GM18873 (cell line): ENCODE measurements at regions not wholly inside any gene's neighbourhood (a gene's known extent, or its start where the extent isn't known, plus 50 kb on each side); places are given as distances from the start of the nearest gene placed in this dataset.
"Not testable (repeated sequence)": the region's sequence is repeated elsewhere in the genome, so short reads cannot be mapped to it uniquely, and the experiment has no call there.

Experiments
- ATAC-seq: cut with Tn5 transposase; IDR thresholded peaks from one replicate; pipeline ENCODE4 v1.9.1; 2021; ENCODE audit warnings: mild to moderate bottlenecking, moderate library complexity, moderate number of reproducible peaks; ENCODE audit not compliant: unreplicated experiment, low FRiP score

DNA sequence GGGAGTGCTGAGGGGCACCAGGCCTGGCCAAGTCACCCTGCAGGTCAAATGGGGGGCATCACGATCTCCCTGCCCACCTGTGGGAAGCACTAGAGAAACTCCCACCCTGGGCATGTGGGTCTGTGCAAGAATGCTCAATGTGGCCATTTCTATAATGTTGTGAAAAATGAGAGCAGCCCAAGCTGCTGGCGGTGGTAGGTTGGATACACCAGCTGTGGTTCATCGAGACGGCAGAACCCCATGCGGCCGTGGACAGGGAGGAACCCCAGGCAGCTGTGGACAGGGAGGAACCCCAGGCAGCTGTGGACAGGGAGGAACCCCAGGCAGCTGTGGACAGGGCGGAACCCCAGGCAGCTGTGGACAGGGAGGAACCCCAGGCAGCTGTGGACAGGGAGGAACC lies 129.1 kb downstream of the BRD1 start:
- ATAC-seq, result not testable (repeated sequence)

DNA sequence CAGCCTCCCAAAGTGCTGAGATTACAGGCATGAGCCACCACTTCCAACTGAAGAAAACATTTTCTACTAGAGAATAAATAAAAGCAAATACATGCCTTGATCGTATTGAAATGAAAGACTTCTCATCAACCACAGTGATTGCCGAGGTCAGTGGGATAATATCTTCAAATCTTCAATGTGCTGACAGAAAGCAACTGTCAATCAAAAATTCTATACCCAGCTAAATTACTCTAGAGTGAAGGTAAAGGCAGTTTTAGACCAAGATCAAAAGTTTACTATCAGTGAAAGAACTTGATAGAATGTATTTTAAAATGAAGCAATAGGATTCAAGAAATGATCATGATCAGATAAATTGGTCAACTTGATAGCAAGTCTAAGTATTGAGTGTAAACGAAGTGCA lies 130.6 kb downstream of the BRD1 start:
- ATAC-seq, result no peak

DNA sequence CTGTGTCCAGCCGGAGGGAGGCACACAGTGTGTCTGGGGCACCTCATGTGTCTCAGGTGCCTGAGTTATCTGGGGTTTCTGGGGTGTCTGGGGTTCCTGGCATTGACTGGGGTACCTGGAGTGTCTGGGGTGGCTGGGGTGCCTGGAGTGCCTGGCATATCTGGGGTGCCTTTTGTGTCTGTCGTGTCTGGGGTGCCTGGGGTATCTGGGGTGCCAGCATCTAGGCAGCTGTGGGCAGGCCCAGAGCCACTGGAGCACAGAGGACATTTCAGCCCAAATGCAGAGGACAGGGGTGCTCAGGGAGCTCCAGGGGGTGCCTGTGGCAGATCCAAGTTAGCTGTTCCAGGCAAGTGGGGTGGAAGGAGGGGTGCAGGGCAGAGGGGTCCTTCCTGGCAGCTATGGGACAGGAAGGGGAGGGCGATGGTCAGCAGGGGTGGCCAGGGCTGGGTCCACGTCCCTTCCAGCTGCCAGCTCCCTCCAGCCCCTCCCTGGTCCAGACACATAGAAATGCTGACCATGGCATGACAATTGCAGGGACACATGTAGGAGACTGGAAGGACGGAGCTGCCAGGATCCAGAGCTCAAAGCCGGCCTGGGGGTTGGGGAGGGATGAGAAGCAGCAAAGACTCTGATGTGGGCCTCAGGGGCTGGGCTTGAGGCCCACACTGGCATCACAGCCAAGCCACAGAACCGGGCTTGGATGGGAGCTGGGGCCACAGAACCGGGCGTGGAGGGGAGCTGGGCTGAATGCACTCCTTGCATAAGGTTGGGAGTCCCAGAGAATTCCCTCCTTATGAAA lies 133.0 kb downstream of the BRD1 start:
- ATAC-seq, result no peak

DNA sequence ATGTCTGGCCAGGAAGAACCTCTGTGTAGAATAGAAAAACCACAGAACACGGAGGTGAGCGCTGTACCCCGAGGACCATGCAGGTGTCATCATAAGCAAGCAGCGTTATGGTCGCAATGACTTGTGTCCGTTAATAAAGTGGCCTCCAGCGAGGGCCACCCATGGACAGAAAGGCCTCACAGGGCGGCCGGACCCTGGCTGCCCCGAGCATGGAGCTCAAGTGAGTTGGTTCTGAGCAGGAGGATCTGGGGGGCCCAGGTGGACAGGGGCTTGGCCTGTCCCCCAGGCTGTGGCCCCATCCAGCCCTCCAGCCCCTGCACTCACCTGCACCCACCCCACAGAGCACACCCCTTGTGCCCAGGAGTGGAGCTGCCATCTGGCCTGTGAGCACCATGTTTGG lies 133.8 kb downstream of the BRD1 start:
- no peak for ATAC-seq

DNA sequence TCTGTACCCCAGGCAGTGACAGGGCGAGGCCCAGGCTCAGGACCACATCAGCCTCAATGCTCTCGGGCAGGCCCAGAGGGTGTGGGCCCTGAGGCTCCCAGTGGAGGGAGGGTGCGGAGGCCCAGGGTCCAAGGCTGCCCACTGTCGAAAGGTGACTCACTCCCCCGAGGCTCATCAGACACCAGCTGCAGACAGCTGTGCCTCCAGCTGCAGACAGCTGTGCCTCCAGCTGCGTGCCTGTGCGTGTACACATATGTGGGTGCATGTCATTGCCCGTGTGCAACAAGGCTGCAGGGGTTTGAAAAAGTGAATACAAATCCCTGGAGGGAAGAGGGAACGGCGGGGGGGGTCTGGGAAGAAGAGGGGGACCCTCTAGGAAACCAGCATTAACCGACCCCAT lies 134.3 kb downstream of the BRD1 start:
- no peak for ATAC-seq

DNA sequence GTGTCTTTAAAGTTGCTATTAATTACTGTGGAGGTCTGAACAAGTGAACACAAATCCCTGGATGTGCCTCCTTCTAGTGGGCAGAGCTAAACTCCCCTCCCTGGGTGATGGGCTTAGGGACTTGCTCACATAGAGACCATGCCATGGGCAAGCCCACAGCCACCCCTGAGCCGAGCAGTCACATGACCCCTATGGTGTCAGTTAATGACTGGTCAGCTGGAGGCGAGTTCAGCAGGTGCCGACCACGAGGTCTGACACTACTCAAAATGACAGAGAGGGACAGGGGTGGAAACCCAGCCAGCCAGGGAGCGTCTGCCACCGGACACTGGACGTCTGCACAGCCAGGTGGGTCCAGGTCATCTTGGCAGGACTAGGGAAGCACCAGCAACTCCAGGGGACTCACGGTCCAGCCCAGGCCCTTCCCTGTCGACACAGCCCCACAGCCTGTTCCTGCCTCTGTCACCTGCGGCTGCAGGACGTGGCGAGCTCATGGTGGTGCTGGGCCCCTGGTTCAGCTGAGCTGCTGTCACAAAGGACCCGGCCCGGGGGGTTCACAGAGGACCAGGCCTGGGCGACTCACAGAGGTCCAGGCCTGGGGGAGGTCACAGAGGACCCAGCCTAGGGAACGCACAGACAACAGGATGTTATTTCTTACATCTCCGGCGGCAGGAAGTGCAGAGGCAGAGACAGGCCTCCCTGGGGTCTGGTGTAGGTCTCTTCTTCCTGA lies 135.0 kb downstream of the BRD1 start:
- ATAC-seq, result no peak

DNA sequence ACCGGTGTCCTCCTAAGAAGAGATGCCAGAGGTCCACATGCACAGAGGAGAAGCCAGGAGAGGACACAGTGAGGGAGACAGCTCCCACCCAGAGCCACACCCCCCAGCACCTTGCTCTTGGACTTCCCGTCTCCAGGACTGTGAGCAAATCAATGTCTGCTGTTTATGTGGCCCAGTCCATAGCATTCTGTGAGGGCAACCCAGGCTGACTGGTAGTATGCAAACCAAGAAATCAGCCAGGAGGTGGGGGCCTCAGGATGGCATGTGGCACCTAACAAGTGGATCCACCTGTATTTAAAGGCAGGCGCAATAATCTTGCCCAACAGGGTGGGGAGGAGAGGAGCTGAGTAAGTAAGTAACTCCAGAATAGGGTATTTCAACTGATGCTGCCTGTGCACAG lies 136.4 kb downstream of the BRD1 start:
- ATAC-seq, result no peak

DNA sequence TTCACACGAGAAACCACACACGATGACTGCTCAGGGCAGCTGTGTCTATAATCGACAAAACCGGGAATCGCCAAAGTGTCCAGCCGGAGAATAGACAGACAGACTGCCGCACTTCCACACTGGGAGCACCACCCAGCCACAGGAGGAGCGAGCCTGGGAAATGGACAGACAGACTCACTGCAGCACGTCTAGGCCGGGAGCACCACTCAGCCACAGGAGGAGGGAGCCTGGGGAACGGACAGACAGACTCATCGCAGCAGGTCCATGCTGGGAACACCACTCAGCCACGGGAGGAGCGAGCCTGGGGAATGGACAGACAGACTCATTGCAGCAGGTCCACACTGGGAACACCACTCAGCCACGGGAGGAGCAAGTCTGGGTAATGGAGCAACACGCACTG lies 137.2 kb downstream of the BRD1 start:
- ATAC-seq, result no peak

DNA sequence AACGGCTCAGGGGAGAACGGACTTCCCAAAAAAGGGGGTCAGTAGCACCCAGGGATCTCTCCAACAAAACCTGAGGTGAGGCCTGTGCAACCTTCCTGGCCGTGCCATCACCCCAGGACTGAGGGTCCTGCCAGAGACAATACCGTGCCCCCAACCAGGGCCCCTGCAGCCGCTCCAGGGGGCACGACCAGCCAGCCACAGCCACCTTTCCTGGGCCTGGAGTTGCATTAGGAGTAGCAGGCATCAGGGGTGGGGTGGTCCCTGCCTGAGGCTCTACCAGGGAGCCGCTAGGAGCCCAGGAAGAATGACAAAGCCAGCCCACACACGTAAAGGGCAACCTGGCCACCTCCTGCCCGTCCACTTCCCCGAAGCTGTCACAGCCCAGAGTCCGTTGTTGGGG lies 137.8 kb downstream of the BRD1 start:
- ATAC-seq, result no peak

DNA sequence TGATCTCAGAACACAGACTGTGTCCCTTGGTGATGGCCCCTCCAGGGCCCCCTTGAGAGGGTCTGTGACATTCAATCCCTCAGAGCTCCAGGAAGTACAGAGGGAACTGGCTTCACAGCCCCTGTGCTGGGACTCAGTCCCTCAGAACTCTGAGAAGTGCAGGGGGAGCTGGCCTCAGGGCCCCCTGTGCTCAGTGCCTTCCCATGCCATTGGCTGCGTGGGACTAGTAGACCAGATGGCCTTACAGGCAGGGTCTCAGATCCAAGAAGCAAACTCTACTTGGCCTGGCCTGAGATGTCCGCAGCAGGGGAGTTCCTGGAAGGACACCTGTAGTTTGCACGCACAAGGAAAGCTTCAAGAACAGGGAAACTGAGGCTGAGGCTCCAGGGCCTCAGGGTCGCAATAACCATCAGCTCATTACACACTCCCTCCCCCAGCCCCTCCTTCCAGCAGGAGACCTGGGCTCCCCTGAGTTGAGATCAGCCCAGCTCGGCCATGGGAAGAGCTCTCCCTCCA lies 138.4 kb downstream of the BRD1 start:
- ATAC-seq, result no peak

DNA sequence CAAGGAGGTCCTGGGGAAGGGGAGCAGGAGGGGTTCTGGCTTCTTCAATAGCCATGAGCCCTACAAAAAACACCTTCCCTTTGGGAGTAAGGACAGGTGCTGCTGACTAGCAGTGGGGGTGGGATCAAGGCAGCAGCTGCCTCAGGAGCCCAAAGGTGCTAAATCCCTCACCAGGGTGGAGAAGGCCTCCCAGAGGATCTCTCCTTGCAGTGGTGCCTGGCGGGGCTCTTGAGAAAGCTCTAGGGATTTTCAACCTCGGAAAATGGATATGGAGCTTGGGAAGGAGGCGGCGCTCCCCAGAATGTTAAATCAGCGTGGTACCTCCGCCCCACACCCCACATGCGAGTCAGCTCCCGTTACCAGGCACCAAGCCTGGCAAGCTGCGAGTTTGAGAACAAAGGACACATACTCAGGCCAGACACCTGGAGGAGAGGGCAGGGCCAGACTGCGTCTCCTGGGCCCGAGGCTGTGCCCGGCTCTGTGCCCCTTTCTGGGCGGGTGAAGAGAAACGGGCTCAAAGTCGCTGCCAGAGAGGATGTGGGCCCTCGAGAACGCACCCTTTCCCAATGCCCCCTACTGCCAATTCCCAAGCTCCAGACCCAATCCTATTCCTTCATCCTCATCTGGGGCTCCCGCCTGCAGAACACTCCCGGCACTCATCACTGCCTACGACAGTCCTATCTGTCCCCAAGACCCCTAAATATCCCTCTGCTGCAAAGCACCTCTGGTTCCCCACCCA lies 139.0 kb downstream of the BRD1 start:
- no peak for ATAC-seq

DNA sequence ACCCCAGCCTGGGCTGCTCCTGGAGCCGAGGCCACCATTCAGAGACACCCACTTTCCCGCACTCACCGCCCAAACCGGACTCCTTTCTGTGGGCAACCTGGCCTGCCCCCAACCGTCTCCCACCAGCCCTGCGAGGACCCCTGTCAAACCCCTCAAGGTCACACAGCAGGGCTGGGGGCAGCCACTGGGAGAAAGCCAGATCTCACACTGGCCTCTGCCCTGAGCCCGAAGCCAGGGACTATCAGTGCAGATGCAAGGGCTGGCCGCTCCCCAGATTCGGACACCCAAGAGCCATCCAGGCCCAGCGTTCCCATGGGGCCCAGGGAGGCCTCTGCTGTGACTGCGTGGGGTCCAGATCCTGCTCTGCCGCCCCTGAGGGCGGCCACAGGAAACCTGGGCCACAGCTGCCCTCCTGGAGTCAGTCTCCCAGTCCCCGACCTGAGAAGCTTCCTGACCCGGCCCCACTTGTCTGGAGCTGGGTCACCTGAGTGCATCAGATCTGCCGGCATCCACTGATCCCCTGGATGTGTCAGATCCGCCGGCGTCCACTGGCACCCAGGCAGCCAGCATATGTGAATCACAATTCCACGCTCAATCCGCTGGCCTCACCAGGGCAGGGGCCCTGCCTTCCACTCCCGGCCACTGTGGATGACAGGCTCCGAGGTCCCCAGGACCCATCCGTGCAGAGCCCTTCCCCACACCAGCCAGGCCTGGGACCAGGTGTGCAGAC lies 139.7 kb downstream of the BRD1 start:
- ATAC-seq, result no peak

DNA sequence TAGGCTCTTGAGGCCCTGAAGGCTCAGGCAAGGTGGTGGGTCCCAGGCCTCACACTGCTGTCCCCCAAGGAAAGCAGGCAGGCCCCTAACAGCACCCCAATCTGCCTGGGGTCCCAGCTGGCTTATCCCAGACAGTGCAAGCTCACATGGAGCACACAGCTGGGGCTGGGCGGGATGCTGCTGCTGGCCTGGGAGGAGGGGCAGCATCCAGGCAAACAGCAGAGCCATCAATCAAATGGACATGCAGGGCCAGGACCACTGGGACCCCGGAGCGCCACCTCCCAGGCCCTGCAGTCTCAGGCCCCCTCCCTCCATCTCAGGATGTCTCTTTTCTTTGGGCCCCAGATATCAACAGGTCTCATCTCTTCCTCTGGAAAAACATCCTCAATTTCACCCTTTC lies 140.3 kb downstream of the BRD1 start:
- no peak for ATAC-seq

DNA sequence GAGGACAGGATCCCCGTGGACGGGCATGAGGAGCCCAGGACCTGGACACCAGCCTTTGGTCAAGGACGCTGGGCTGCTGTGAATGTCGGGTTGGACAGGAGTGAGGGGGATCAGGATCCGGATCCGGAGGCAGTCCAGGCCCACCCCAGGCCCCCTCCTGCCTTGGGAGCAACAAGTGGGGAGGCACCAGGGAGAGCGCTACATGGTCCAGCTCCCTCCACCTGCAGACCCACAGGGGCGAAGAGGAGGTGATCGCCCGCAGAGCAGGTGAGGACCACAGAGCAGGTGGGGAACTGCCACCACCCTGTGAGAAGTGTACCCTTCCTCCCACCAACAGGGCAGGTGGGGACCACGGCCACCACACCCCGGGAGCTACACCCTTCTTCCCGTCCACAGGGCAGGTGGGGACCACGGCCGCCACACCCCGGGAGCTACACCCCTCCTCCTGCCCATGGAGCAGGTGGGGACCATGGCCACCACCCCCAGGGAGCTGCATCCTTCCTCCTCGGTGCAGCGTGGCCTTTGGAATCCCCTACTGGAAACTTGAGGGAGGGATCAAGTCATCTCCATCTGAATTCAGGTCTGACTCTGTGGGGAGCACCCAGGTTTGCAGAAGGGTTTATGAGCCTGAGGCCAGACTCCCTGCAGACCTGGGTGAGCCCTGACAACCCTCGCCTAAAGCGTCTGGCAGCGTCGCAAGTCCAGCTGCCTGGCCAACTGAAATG lies 141.0 kb downstream of the BRD1 start:
- no peak for ATAC-seq

DNA sequence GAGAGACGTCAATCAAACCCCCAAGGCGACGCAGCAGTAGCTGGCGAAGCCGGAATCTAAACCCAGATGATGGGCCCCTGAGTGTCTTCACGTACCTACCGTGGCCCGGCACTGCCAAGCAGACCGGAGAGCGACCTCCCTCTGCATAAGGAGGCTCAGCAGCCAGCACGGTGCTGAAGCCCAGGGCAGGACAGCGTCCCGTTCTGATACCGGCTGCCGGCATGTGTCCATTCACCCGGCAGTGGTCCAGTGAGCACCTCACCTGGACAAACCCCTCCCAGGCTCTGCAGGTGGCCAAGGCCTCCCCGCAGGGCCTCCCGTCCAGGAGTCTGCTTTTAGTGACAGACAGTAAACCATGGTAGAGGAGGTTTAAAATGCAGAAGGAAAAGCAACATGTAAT lies 142.0 kb downstream of the BRD1 start:
- no peak for ATAC-seq

DNA sequence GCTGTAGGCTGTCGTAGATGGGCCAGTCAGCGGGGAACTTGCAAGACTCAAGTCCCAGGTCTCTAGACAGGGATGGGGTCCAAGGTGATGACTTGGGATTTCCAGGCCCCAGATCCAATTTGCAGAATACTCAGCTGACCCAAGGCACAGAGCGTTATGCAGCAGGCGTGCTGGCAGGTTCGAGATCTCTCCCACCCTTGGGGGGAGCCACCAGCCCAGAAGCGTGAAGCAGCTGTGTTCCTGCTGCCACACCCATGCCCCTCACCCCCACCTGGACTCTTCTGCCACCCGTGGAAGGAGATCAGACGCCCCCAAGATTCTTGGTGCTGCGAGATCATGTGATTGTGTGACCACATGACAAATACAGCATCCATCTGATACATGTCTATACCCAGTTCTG lies 142.6 kb downstream of the BRD1 start:
- ATAC-seq, result no peak

DNA sequence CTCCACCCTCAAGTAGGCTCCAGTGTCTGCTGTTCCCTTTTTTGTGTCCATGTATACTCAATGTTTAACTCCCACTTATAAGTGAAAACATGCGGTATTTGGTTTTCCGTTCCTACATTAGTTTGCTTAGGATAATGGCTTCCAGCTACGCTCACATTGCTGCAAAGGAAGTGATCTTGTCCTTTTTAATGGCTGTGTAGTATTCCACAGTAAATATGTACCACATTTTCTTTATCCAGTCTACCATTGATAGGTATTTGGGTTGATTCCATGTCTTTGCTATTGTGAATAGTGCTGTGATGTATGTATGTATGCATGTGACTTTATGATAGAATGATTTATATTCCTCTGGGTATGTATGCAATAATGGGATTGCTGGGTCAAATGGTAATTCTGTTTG lies 144.6 kb downstream of the BRD1 start:
- no peak for ATAC-seq

DNA sequence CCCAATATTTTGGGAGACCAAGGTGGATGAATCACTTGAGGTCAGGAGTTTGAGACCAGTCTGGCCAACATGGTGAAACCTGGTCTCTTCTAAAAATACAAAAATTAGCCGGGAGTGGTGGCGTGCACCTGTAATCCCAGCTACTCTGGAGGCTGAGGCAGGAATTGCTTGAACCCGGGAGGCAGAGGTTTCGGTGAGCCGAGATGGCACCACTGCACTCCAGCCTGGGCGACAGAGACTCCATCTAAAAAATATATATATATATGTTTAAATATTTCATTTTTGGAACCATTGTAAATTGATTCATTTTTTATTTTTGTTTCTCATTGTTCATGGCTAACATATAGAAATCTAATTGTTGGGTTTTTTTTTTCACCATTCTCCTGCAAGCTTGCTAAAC lies 146.9 kb downstream of the BRD1 start:
- ATAC-seq, result not testable (repeated sequence)

DNA sequence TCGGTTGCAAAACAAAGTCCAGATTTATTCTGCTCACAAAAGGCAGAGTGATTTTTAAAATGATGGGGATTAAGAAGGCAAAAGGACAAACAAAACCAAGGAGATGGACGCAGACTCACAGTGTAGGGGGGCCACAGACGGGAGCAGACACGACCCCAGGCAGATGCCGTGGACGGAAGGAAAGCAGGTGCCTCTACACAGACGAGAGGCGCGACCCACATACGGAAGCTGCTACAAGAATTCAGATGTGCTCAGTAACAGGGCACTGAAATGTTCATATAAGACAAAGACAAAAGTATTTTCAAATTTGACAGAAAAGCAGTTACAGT lies 148.9 kb downstream of the BRD1 start:
- no peak for ATAC-seq
